ENCODE measurements at regions not wholly inside any gene's neighbourhood (a gene's known extent, or its start where the extent isn't known, plus 50 kb on each side); places are given as distances from the start of the nearest gene placed in this dataset.

- H3K27me3 ChIP-seq (ENCODE audit: insufficient read depth, low read length) = peaks cover 33% of the 10 kb centered on the region
- no peak overlapping the region for H3K9ac ChIP-seq (ENCODE audit: low read length)
- no peak overlapping the region for H3K27ac ChIP-seq (ENCODE audit: low read depth, low read length)
- no peak overlapping the region for H3K4me3 ChIP-seq (replicated peaks in 1 of 2; ENCODE audit: low read depth in 1 of 2, low read length in 2 of 2)
- BruUV-seq (replicated peaks) = no TSS peak
- DNase-seq (ENCODE audit: low read depth, low spot score) = no peak
- TF ChIP-seq SRF (IDR thresholded peaks at IDR 0.05; ENCODE audit: low read depth) (no peak), EZH2 (IDR thresholded peaks at IDR 0.05) (no peak), ZFX (IDR thresholded peaks at IDR 0.05) (no peak), ATF3 (IDR thresholded peaks at IDR 0.05) (no peak), ELF1 (IDR thresholded peaks at IDR 0.05; ENCODE audit: borderline replicate concordance, low read depth) (no peak), POLR2AphosphoS5 (IDR thresholded peaks at IDR 0.05; ENCODE audit: low read depth, low read length) (no peak), EGR1 (IDR thresholded peaks at IDR 0.05; ENCODE audit: low read depth) (no peak), ZNF274 (IDR thresholded peaks at IDR 0.05; ENCODE audit: low read depth, low read length) (no peak), SP1 (IDR thresholded peaks at IDR 0.05; ENCODE audit: low read depth) (no peak), EZH2phosphoT487 (IDR thresholded peaks at IDR 0.05; ENCODE audit: borderline replicate concordance) (no peak), TCF7L2 (IDR thresholded peaks at IDR 0.05; ENCODE audit: borderline replicate concordance, extremely low read depth, insufficient read depth, insufficient read length) (no peak), RAD21 (IDR thresholded peaks at IDR 0.05; ENCODE audit: low read depth) (no peak), ZBTB33 (IDR thresholded peaks at IDR 0.05; ENCODE audit: extremely low read depth, insufficient replicate concordance, low read length) (no peak), FOSL1 (IDR thresholded peaks at IDR 0.05; ENCODE audit: low read depth) (no peak), REST (IDR thresholded peaks at IDR 0.05; ENCODE audit: low read depth) (no peak), CBX3 (IDR thresholded peaks at IDR 0.05; ENCODE audit: low read depth) (no peak), POLR2A (IDR thresholded peaks at IDR 0.05; ENCODE audit: borderline replicate concordance, extremely low read depth, insufficient read depth, insufficient read length) (no peak)
- H4K20me1 ChIP-seq (ENCODE audit: insufficient read depth) = no peaks in the 10 kb centered on the region
- no peak overlapping the region for H2AFZ ChIP-seq (ENCODE audit: low read depth, low read length, poor library complexity, severe bottlenecking)
- no peak overlapping the region for H3K4me2 ChIP-seq (ENCODE audit: low read length)
- ATAC-seq = no peak
- H3K4me1 ChIP-seq (ENCODE audit: control insufficient read depth in 1 of 2, insufficient read depth in 2 of 2, low read length in 2 of 2) = no peaks in the 10 kb centered on the region; a peak in 1 of 4 replicates
- no peaks in the 10 kb centered on the region for H3K9me2 ChIP-seq (ENCODE audit: insufficient read depth)
- no peaks in the 10 kb centered on the region for H3K79me2 ChIP-seq (ENCODE audit: insufficient read depth, low read length)
- H3K9me3 ChIP-seq (ENCODE audit: control insufficient read depth in 1 of 2, insufficient read depth in 1 of 2, low read depth in 1 of 2, low read length in 2 of 2) = no peaks in the 10 kb centered on the region
- H3K36me3 ChIP-seq (ENCODE audit: control insufficient read depth in 1 of 2, insufficient read depth in 2 of 2, low read length in 2 of 2) = no peaks in the 10 kb centered on the region
- POLR2A ChIA-PET = no interaction called here
- RAD21 ChIA-PET (ENCODE audit: low non-redundant PET in 1 of 2, low total read pairs in 2 of 2, uncharacterized antibody in 2 of 2, unreplicated experiment in 2 of 2) = no interaction called here
- CTCF ChIA-PET = no interaction called here
- intact Hi-C loops (cut with micrococcal nuclease) = no loop called here
Measured at GRCh38 chr1:5651027-5651410, 341.2 kb downstream of the NPHP4 start.

Measured in HCT116 (cell line).